K562 (cell line): ENCODE measurements at regions not wholly inside any gene's neighbourhood (a gene's known extent, or its start where the extent isn't known, plus 50 kb on each side); places are given as distances from the start of the nearest gene placed in this dataset.

ENCODE experiments used
- ATAC-seq: fragments of 200-7000 bp; cut with Tn5 transposase; 3 replicates; pipeline ENCODE4 v1.9.1; 2020; ENCODE audit warnings: moderate library complexity
- BruUV-seq: library from RNA; stranded (reverse); fragments of 400-500 nt; replicated peaks from 2 replicates; lab custom pipeline; 2021; lab: Mats Ljungman, UMichigan
- CTCF ChIA-PET: fragments of 300-600 bp; formaldehyde crosslinking; extraction: SDS; loops from one replicate; lab custom pipeline; 2021; ENCODE audit warnings: low intra/inter-chr PET ratio; lab: Yijun Ruan, JAX
- POLR2A ChIA-PET: fragments of 300-600, 350-650 bp; sonication (Branson Sonifier 250); formaldehyde crosslinking; extraction: SDS; loops from one replicate; lab custom pipeline; 2021; ENCODE audit warnings: antibody characterized with exemption, inconsistent platforms; lab: Yijun Ruan, JAX
- DNase-seq, 4 experiments: peaks; one replicate each; pipeline versions ENCODE4 v3.0.0 to v3.0.0-alpha.2; 2011 to 2018; ENCODE audit warnings: low spot score in 3 of 4, mixed read lengths in 3 of 4; ENCODE audit errors: extremely low read depth in 1 of 4
- FAIRE-seq: peaks from 2 replicates; lab custom pipeline; 2011; peaks lifted over from hg19 to GRCh38; lab: Jason Lieb, UNC
- H2AFZ ChIP-seq: 2 replicates; pipeline ENCODE4 v1.6.0; 2011; ENCODE audit warnings: low read depth, low read length, control low read depth, inconsistent platforms
- H3K27ac ChIP-seq: fragments of 200-600 bp; 3 replicates; pipeline ENCODE4 v1.8.0; 2011; ENCODE audit warnings: low read depth, mild to moderate bottlenecking, control low read depth, inconsistent platforms, low read length, moderate library complexity, mixed read lengths; ENCODE audit errors: extremely low read depth
- H3K27me3 ChIP-seq, 2 experiments: fragments of 300-600 bp in 1 of 2; 2 replicates in 1 of 2; 3 replicates in 1 of 2; pipeline versions ENCODE4 v1.6.0 to v1.8.0; 2011; ENCODE audit warnings: inconsistent platforms in 2 of 2, low read length in 2 of 2, mild to moderate bottlenecking in 1 of 2, mixed read lengths in 1 of 2, moderate library complexity in 1 of 2; ENCODE audit not compliant: control insufficient read depth in 2 of 2, insufficient read depth in 2 of 2
- H3K36me3 ChIP-seq: fragments of 300-600 bp; 3 replicates; pipeline ENCODE4 v1.8.0; 2011; ENCODE audit warnings: mild to moderate bottlenecking, low read length, inconsistent platforms; ENCODE audit not compliant: control insufficient read depth, insufficient read depth
- H3K4me1 ChIP-seq, 2 experiments: fragments of 200-600 bp in 1 of 2; replicated peaks in 1 of 2; 2 replicates in 1 of 2; 3 replicates in 1 of 2; pipeline versions ENCODE4 v1.5.1 to v1.8.0; 2011; ENCODE audit warnings: inconsistent platforms in 2 of 2, low read length in 2 of 2, mild to moderate bottlenecking in 1 of 2, mixed read lengths in 1 of 2, moderate library complexity in 1 of 2; ENCODE audit not compliant: control insufficient read depth in 2 of 2, insufficient read depth in 2 of 2
- H3K4me2 ChIP-seq: 2 replicates; pipeline ENCODE4 v1.6.1; 2011; ENCODE audit warnings: low read length, control low read depth, inconsistent platforms, mixed read lengths; ENCODE audit not compliant: insufficient read depth
- H3K4me3 ChIP-seq: fragments of 200-600 bp; sonication (generic), shearing (Covaris generic); 2 replicates; pipeline ENCODE4 v1.5.1; 2016; ENCODE audit warnings: control low read depth, inconsistent platforms
- H3K79me2 ChIP-seq: fragments of 200-600 bp; 3 replicates; pipeline ENCODE4 v1.8.0; 2011; ENCODE audit warnings: low read length, inconsistent platforms; ENCODE audit not compliant: control insufficient read depth, insufficient read depth
- H3K9ac ChIP-seq, 2 experiments: 2 replicates each; pipeline versions ENCODE4 v1.6.0 to v1.6.1; 2011; ENCODE audit warnings: low read depth in 2 of 2, low read length in 2 of 2, control low read depth in 1 of 2, inconsistent platforms in 1 of 2, mild to moderate bottlenecking in 1 of 2, mixed read lengths in 1 of 2; ENCODE audit not compliant: insufficient read depth in 1 of 2
- H3K9me1 ChIP-seq: one replicate; pipeline ENCODE4 v1.6.0; 2011; ENCODE audit warnings: inconsistent platforms, mild to moderate bottlenecking, low read length, moderate library complexity; ENCODE audit not compliant: control insufficient read depth, insufficient read depth
- H3K9me3 ChIP-seq: replicated peaks from 2 replicates; pipeline ENCODE4 v1.5.1; 2011; ENCODE audit warnings: low read depth, low read length, inconsistent platforms; ENCODE audit not compliant: control insufficient read depth, insufficient read depth
- H4K20me1 ChIP-seq: replicated peaks from 2 replicates; pipeline ENCODE4 v1.6.1; 2011; ENCODE audit warnings: low read length, inconsistent platforms, mixed read lengths; ENCODE audit not compliant: control insufficient read depth, insufficient read depth
- MBD2 ChIP-seq: sonication (generic); IDR thresholded peaks from 2 replicates; pipeline ENCODE4 v1.6.1; 2016; ENCODE audit warnings: low read depth, borderline replicate concordance
- MTA2 ChIP-seq: fragments of 450-650 bp; IDR thresholded peaks from 2 replicates; pipeline ENCODE4 v1.6.1; 2016; ENCODE audit warnings: low read depth
- TAL1 ChIP-seq: fragments of 450-650 bp; IDR thresholded peaks from 2 replicates; pipeline ENCODE4 v1.6.1; 2016; ENCODE audit warnings: mild to moderate bottlenecking
- TGIF2 ChIP-seq: sonication (generic); formaldehyde crosslinking; IDR thresholded peaks from 2 replicates; pipeline ENCODE4 v1.8.1; 2022; ENCODE audit warnings: mild to moderate bottlenecking, missing genetic modification reagents, moderate library complexity
- ZKSCAN3 ChIP-seq: fragments of 250-450 bp; sonication (Bioruptor Pico); IDR thresholded peaks from 2 replicates; pipeline ENCODE4 v1.4.0; 2020
- ZNF407 ChIP-seq: fragments of 450-650 bp; IDR thresholded peaks from 2 replicates; pipeline ENCODE4 v1.6.1; 2016; ENCODE audit warnings: low read depth
- WGBS: fragments of 100-300 bp; shearing (Covaris generic); methylation state at CpG from one replicate; pipeline ENCODE4 v1.1.6; 2016; ENCODE audit warnings: low coverage, mixed read lengths; ENCODE audit not compliant: insufficient coverage; ENCODE audit errors: missing lambda C conversion rate; 5-methylcytosine and 5-hydroxymethylcytosine counted together
- in situ Hi-C: fragments of 300-500 bp; cut with MboI; formaldehyde crosslinking; loops from 4 replicates; pipeline ENCODE4 v1.15.0; 2018; ENCODE audit warnings: inconsistent platforms, mixed read lengths
- intact Hi-C: fragments of 100-400 bp; cut with micrococcal nuclease; formaldehyde crosslinking; loops from 2 replicates; pipeline ENCODE4 v1.14.2; 2022

DNA sequence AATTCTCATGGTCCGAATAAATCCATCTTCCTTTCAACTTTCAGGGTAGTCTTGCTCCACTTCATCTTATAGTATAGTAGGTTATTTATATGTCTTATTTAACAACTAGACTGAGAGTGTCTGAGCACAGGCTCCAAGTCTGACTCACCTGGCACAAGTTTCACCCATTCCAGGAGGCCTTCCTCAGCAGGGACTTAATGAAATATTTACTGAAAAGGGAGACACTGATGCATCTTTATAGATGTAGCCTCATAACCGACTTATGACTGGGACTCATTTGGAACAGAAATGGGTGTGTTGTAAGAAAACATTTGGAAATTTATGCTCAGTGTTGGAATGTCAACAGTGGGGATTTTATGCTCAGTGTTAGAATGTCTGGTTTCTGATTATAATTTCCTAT, 59.9 kb downstream of the CH25H start (continued):
- TF ChIP-seq ZNF407 (no peak), TGIF2 (CRISPR knock-in tag) (no peak)
- TF ChIP-seq, all 486 proteins: peak for 0

- Histone ChIP-seq H3K27me3 (no peaks in the 10 kb centered on the region), H3K79me2 (no peaks in the 10 kb centered on the region), H3K36me3 (no peaks in the 10 kb centered on the region), H3K9me1 (no peaks in the 10 kb centered on the region), H3K27ac (no peak overlapping the region), H2AFZ (no peak overlapping the region), H3K9me3 (no peaks in the 10 kb centered on the region), H3K4me2 (no peak overlapping the region), H3K4me1 (no peaks in the 10 kb centered on the region), H3K4me3 (no peak overlapping the region), H4K20me1 (no peaks in the 10 kb centered on the region), H3K9ac (no peak overlapping the region)
- no TSS peak for BruUV-seq
- no peak for ATAC-seq
- intact Hi-C loops (no loop called here), in situ Hi-C loops (no loop called here)
- no peak for FAIRE-seq
- TF ChIP-seq TAL1 = no peak
- TF ChIP-seq ZKSCAN3 (CRISPR knock-in tag) = no peak
- TF ChIP-seq MTA2 = no peak
- TF ChIP-seq MBD2 = no peak
- DNase-seq = no peak
- 0% methylated on average over 4 of the region's 4 CpGs for WGBS
- CTCF ChIA-PET = interaction anchor here (0.7 kb wide), 1 partner anchor 281 kb away, joined by 3 read pairs; no protein-coding TSS in a partner anchor
- POLR2A ChIA-PET = interaction anchor here (0.8 kb wide), 1 partner anchor 434 kb away, joined by 3 read pairs; no protein-coding TSS in a partner anchor
Measured at GRCh38 chr10:89144836-89145235, 62.3 kb downstream of the CH25H start.
